ENCODE measurements at regions not wholly inside any gene's neighbourhood (a gene's known extent, or its start where the extent isn't known, plus 50 kb on each side); places are given as distances from the start of the nearest gene placed in this dataset.

DNA sequence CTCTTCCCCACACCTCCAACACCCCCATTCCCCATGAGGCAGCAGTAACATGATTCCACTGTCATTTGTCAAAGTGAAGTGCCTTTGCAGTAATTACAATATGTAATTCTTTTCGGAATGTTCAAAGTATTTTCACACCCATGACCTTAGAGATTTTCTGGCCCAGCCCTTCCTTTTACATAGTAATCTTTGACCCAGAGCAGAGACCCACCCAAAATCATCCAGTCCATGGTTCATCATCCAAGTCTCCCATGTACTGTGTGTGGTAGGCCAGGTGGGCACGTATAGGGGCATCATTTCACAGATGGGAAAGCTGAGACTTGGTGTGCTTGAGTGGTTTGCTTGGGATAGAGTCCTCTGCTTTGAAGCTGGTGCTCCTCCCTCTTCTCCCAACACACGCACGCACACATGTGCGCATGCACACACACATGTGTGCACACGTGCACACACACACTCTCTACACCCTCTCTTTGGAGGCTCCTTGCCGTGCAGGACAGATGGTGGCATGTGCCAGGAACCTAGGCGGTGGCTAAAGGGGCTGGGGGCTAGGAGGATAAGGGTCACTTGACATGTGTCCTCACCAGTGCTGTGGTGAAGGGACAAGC, 284.7 kb upstream of the ROPN1 start:
- Histone ChIP-seq H3K27me3 (no peaks in the 10 kb centered on the region), H3K4me1 (no peaks in the 10 kb centered on the region), H3K4me3 (no peak overlapping the region), H3K36me3 (no peaks in the 10 kb centered on the region), H3K27ac (peak overlapping the region in 2 of 3 donors; percentile 21 to 38), H3K9me3 (no peaks in the 10 kb centered on the region)
- no peak for ATAC-seq
- intact Hi-C loops (cut with DNase I) = no loop called here
- 63% methylated on average over 4 of the region's 8 CpGs for WGBS (ENCODE audit: insufficient coverage, low coverage, low lambda C conversion rate, missing lambda C conversion rate)
- DNase-seq = no peak
- TF ChIP-seq POLR2A (IDR thresholded peaks at IDR 0.05) = no peak

DNA sequence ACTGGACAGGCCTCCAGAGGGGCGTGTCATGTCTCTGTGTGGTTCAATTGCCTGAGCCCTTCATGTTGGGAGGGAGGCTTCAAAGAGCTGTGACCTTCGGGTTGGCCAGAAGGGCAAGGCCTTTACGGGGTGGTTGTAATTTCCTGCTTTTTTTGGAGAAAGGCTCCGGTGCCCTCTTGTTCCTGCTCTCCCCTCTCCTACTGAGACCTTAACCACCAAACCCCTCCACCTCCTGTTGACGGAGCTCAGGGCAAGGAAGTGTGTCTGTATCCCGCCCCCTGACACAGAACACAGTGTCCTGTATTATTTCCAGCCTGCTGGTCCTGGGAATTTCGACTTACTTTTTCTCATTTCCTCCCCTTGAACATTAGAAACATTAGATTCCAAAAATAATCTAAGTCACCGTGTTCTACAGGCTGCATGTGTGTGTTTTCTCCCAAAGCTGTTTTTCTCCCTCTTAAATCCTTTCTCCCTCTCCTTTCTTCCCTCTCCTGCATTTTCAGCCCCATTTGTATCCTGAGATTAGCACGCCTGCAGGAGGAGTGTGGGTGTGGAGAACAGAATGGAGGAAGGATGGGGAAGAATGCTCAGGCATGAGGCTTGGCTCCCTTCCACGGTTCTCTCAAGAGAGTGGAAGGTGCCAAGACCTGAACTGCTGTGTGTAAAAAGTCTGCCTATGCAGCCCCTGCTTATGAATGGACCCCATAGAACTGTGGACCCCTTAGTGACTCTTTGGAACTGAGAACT, 285.4 kb upstream of the ROPN1 start:
- Histone ChIP-seq H3K36me3 (no peaks in the 10 kb centered on the region), H3K9me3 (no peaks in the 10 kb centered on the region), H3K4me3 (no peak overlapping the region), H3K27ac (peak overlapping the region in 2 of 3 donors; percentile 21 to 38), H3K27me3 (no peaks in the 10 kb centered on the region), H3K4me1 (no peaks in the 10 kb centered on the region)
- 57% methylated on average over 5 of the region's 10 CpGs for WGBS (ENCODE audit: insufficient coverage, low coverage, low lambda C conversion rate, missing lambda C conversion rate)
- DNase-seq = no peak
- intact Hi-C loops (cut with DNase I) = no loop called here
- no peak for TF ChIP-seq POLR2A (IDR thresholded peaks at IDR 0.05)
- TF ChIP-seq, protein P1, sequence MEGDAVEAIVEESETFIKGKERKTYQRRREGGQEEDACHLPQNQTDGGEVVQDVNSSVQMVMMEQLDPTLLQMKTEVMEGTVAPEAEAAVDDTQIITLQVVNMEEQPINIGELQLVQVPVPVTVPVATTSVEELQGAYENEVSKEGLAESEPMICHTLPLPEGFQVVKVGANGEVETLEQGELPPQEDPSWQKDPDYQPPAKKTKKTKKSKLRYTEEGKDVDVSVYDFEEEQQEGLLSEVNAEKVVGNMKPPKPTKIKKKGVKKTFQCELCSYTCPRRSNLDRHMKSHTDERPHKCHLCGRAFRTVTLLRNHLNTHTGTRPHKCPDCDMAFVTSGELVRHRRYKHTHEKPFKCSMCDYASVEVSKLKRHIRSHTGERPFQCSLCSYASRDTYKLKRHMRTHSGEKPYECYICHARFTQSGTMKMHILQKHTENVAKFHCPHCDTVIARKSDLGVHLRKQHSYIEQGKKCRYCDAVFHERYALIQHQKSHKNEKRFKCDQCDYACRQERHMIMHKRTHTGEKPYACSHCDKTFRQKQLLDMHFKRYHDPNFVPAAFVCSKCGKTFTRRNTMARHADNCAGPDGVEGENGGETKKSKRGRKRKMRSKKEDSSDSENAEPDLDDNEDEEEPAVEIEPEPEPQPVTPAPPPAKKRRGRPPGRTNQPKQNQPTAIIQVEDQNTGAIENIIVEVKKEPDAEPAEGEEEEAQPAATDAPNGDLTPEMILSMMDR (IDR thresholded peaks at IDR 0.05) = no peak
- peak; percentile 47 to 84 (median 70) for ATAC-seq

DNA sequence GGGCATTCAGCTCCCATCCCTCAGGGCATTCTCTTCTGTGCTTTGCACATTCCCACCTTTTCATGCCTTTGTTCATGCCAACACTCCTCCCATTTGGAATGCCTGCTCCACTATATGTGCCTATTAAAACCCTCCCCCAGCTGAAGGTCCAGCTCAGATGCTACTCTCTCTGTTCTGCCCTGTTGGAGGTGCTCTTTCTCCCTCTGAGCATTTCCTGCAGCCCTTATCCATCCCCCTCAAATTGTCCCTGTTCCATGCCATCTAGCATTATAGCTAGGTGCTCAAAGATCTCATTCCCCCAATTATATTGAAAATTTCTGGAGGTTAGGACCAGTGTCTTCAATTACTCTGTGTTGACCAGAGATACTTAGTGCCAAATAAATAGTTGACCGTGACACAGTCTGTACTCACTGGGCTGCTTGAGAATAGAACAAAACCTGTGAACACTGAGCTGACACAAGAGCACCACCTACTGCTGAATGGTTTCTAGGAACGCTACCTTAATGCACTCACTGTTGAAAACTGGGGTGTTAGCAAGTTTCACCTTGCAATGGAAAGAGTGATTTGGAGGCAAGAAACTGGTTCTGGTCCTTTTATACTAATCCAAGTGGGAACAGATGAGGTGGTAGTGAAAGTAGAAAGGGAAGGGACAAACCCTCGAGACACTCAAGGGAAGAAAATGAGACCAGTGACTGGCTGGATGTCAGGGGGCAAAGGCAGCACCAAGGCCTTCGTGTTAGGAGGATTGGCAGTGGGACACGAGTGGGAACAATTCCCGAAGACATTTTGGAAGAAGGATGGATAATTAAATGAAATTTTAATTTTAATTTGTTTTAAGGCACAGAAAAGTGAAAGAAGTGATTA, 289.8 kb upstream of the ROPN1 start:
- Histone ChIP-seq H3K4me1 (no peaks in the 10 kb centered on the region), H3K27me3 (no peaks in the 10 kb centered on the region), H3K4me3 (no peak overlapping the region), H3K27ac (no peak overlapping the region), H3K36me3 (no peaks in the 10 kb centered on the region), H3K9me3 (no peaks in the 10 kb centered on the region)
- intact Hi-C loops (cut with DNase I) = no loop called here
- no peak for TF ChIP-seq POLR2A (IDR thresholded peaks at IDR 0.05)
- TF ChIP-seq, protein P1 (IDR thresholded peaks at IDR 0.05) = peak; percentile 32 to 54 (median 51)
- DNase-seq = no peak
- peak; percentile 55 to 83 (median 67) for ATAC-seq
- 39% methylated on average over 6 of the region's 6 CpGs for WGBS (ENCODE audit: insufficient coverage, low coverage, low lambda C conversion rate, missing lambda C conversion rate)

DNA sequence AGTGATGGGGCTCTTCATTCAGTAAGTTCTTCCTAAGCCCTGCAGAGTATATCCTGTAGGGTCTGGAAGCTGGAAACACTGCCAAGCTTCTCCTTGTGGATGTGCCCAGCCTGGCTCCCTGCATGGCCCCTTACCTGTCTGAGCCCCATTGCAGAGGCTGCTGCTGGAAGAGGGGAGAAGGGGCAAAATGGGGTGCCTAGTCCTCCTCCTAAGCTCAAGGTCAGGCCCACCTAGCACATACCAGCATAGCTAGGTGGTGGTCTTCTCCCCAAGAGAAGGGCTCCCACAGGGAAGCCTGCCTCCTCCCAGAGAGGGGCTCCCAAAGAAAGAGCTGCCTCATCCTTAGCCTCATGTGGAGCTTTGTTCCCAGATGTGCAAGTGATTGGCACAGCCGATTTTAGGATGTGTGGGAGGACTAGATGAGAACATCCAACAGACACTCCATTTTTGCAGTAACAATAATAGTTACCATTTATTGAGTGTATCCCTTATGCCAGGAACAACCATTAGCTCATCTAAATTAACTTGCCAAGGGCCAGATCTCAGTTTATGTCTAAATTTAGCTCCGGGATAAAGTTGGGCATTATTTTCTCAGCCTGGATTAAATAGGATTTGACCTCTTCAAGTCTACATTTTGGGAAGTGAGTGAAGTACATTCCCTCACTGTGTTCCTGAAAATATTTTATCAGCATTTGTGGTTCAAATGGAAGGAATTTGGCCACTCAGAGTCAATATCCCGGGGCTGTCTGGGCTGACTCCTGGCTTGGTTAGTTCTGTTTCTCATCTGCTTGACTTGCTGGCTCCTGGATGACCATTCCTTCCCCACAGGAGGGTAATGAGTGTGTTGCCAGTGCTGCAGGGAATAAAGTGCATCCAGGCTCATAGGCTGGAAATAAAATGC, 291.1 kb upstream of the ROPN1 start:
- H3K27ac ChIP-seq = no peak overlapping the region
- intact Hi-C loops (cut with DNase I) = no loop called here

More for the DNA sequence above, 291.1 kb upstream of the ROPN1 start:
- no peak overlapping the region for H3K4me3 ChIP-seq
- H3K36me3 ChIP-seq = no peaks in the 10 kb centered on the region
- no peaks in the 10 kb centered on the region for H3K9me3 ChIP-seq
- DNase-seq = no peak
- no peaks in the 10 kb centered on the region for H3K27me3 ChIP-seq
- 58% methylated on average over 3 of the region's 3 CpGs for WGBS (ENCODE audit: insufficient coverage, low coverage, low lambda C conversion rate, missing lambda C conversion rate)
- peak in 1 of 4 donors; percentile 9 for ATAC-seq
- TF ChIP-seq, protein P1 (IDR thresholded peaks at IDR 0.05) = no peak
- no peak for TF ChIP-seq POLR2A (IDR thresholded peaks at IDR 0.05)
- no peaks in the 10 kb centered on the region for H3K4me1 ChIP-seq

All from right lobe of liver (tissue), 6 donors.